SK-N-SH (cell line): ENCODE measurements at regions not wholly inside any gene's neighbourhood (a gene's known extent, or its start where the extent isn't known, plus 50 kb on each side); places are given as distances from the start of the nearest gene placed in this dataset.

Experiments
- CTCF ChIA-PET: fragments of 300-600, 350-600 bp; formaldehyde crosslinking; extraction: SDS; loops from one replicate; lab custom pipeline; 2021; lab: Yijun Ruan, JAX
- POLR2A ChIA-PET: fragments of 350-600 bp; sonication (Branson Sonifier 250); formaldehyde crosslinking; extraction: SDS; loops from one replicate; lab custom pipeline; 2020; ENCODE audit warnings: antibody characterized with exemption, inconsistent platforms; lab: Yijun Ruan, JAX
- DNase-seq: peaks from one replicate; pipeline ENCODE4 v3.0.0; 2012
- H2AFZ ChIP-seq: fragments of 200-600 bp; sonication (generic); 2 replicates; pipeline ENCODE4 v1.8.1; 2016; ENCODE audit warnings: antibody characterized with exemption, mild to moderate bottlenecking, low read depth
- H3F3A ChIP-seq: fragments of 200-600 bp; sonication (generic); replicated peaks from 2 replicates; pipeline ENCODE3; 2016; ENCODE audit warnings: antibody characterized with exemption, mild to moderate bottlenecking; ENCODE audit not compliant: insufficient read depth
- H3K27ac ChIP-seq, 2 experiments: fragments of 200-500 bp in 1 of 2; fragments of 200-600 bp in 1 of 2; sonication (Bioruptor generic) in 1 of 2; sonication (generic), shearing (Covaris generic) in 1 of 2; 2 replicates each; pipeline versions ENCODE4 v1.5.1 to v1.6.1; 2014 to 2016; ENCODE audit warnings: low read depth in 2 of 2, inconsistent platforms in 1 of 2, low read length in 1 of 2, mild to moderate bottlenecking in 1 of 2, mixed read lengths in 1 of 2
- H3K27me3 ChIP-seq: fragments of 200-600 bp; sonication (generic), shearing (Covaris generic); 2 replicates; pipeline ENCODE4 v1.6.1; 2016; ENCODE audit warnings: mixed run types; ENCODE audit not compliant: insufficient read depth
- H3K36me3 ChIP-seq, 2 experiments: fragments of 200-500 bp in 1 of 2; fragments of 200-600 bp in 1 of 2; sonication (Bioruptor generic) in 1 of 2; sonication (generic) in 1 of 2; replicated peaks in 1 of 2; 2 replicates each; pipeline versions ENCODE3 to v1.5.1; 2014 to 2016; ENCODE audit warnings: low read length in 1 of 2, mild to moderate bottlenecking in 1 of 2; ENCODE audit not compliant: insufficient read depth in 2 of 2, control insufficient read depth in 1 of 2
- H3K4me1 ChIP-seq, 2 experiments: fragments of 200-500 bp in 1 of 2; fragments of 200-600 bp in 1 of 2; sonication (Bioruptor generic) in 1 of 2; sonication (generic), shearing (Covaris generic) in 1 of 2; 2 replicates each; pipeline versions ENCODE4 v1.5.1 to v1.6.1; 2014 to 2016; ENCODE audit warnings: low read depth in 1 of 2, low read length in 1 of 2, mixed run types in 1 of 2; ENCODE audit not compliant: insufficient read depth in 2 of 2, control insufficient read depth in 1 of 2
- H3K4me2 ChIP-seq: fragments of 200-600 bp; sonication (generic), shearing (Covaris generic); 2 replicates; pipeline ENCODE4 v1.6.1; 2017; ENCODE audit warnings: mixed run types
- H3K4me3 ChIP-seq, 2 experiments: fragments of 200-500 bp in 1 of 2; fragments of 200-600 bp in 1 of 2; sonication (Bioruptor generic) in 1 of 2; sonication (generic), shearing (Covaris generic) in 1 of 2; 2 replicates each; pipeline versions ENCODE4 v1.5.1 to v1.8.1; 2014 to 2016; ENCODE audit warnings: low read depth in 2 of 2, inconsistent platforms in 1 of 2, low read length in 1 of 2, mild to moderate bottlenecking in 1 of 2, mixed read lengths in 1 of 2, moderate library complexity in 1 of 2
- H3K79me2 ChIP-seq: fragments of 200-600 bp; sonication (generic); 2 replicates; pipeline ENCODE4 v1.8.1; 2017; ENCODE audit warnings: mild to moderate bottlenecking; ENCODE audit not compliant: insufficient read depth
- H3K9ac ChIP-seq: fragments of 200-600 bp; sonication (generic); 2 replicates; pipeline ENCODE4 v1.6.1; 2017; ENCODE audit warnings: mixed run types
- H3K9me2 ChIP-seq: fragments of 200-600 bp; sonication (generic); 2 replicates; pipeline ENCODE4 v1.6.1; 2017; ENCODE audit warnings: mixed run types
- H3K9me3 ChIP-seq: fragments of 200-600 bp; sonication (generic); 2 replicates; pipeline ENCODE4 v1.6.1; 2017; ENCODE audit warnings: mixed run types, mild to moderate bottlenecking, moderate library complexity
- H4K20me1 ChIP-seq: fragments of 200-600 bp; sonication (generic); 2 replicates; pipeline ENCODE4 v1.6.1; 2017; ENCODE audit warnings: mild to moderate bottlenecking, mixed run types; ENCODE audit not compliant: insufficient read depth
- CHD2 ChIP-seq: fragments of 150-350 bp; IDR thresholded peaks from 2 replicates; pipeline ENCODE4 v1.6.1; 2018; ENCODE audit warnings: low read length; ENCODE audit not compliant: partially characterized antibody
- ELF1 ChIP-seq: IDR thresholded peaks from 2 replicates; pipeline ENCODE4 v1.4.0; 2012
- EP300 ChIP-seq, 2 experiments: IDR thresholded peaks; 2 replicates each; pipeline versions ENCODE4 v1.4.0 to v1.6.1; 2012; ENCODE audit warnings: borderline replicate concordance in 1 of 2, low read depth in 1 of 2, low read length in 1 of 2
- FOXM1 ChIP-seq: IDR thresholded peaks from 2 replicates; pipeline ENCODE4 v1.4.0; 2012; ENCODE audit warnings: low read depth, mild to moderate bottlenecking
- GATA2 ChIP-seq: sonication (generic); formaldehyde crosslinking; IDR thresholded peaks from 2 replicates; pipeline ENCODE4 v1.5.0; 2020; ENCODE audit warnings: mild to moderate bottlenecking, missing genetic modification reagents
- IRF3 ChIP-seq: fragments of 150-350 bp; IDR thresholded peaks from 2 replicates; pipeline ENCODE4 v1.6.1; 2016; ENCODE audit warnings: mild to moderate bottlenecking, low read depth, low read length
- JUND ChIP-seq: IDR thresholded peaks from 2 replicates; pipeline ENCODE4 v1.4.0; 2012
- NRF1 ChIP-seq: IDR thresholded peaks from 2 replicates; pipeline ENCODE4 v1.6.1; 2012; ENCODE audit warnings: low read depth, mild to moderate bottlenecking, low read length
- RAD21 ChIP-seq: IDR thresholded peaks from 2 replicates; pipeline ENCODE4 v1.6.1; 2012; ENCODE audit warnings: mild to moderate bottlenecking, low read length
- RXRA ChIP-seq: IDR thresholded peaks from 2 replicates; pipeline ENCODE4 v1.4.0; 2012; ENCODE audit warnings: low read depth, mild to moderate bottlenecking, borderline replicate concordance
- SMC3 ChIP-seq: IDR thresholded peaks from 2 replicates; pipeline ENCODE4 v1.6.1; 2012; ENCODE audit warnings: low read depth, low read length, improper control_type of control experiment
- TAF1 ChIP-seq: IDR thresholded peaks from 2 replicates; pipeline ENCODE4 v1.6.1; 2012; ENCODE audit warnings: low read depth, mild to moderate bottlenecking, low read length, moderate library complexity, borderline replicate concordance
- WGBS: methylation state at CpG from one replicate; pipeline ENCODE4 v1.1.6; 2017; ENCODE audit warnings: low lambda C conversion rate; 5-methylcytosine and 5-hydroxymethylcytosine counted together
- TF ChIP-seq, protein P1 (sequence below): IDR thresholded peaks from 2 replicates; pipeline ENCODE4 v1.4.0; 2012; ENCODE audit warnings: low read depth, borderline replicate concordance
- TF ChIP-seq, protein P2 (sequence below): fragments of 200-600 bp; sonication (generic); IDR thresholded peaks from 2 replicates; pipeline ENCODE4 v1.6.1; 2017; ENCODE audit warnings: antibody characterized with exemption, mild to moderate bottlenecking, moderate library complexity
- TF ChIP-seq, protein P3 (sequence below): IDR thresholded peaks from 2 replicates; pipeline ENCODE4; 2012

GRCh38 chr6:137271245-137272183 lies 52.3 kb upstream of the IFNGR1 start:
- H3K4me2 ChIP-seq = no peak overlapping the region
- no peaks in the 10 kb centered on the region for H3K9me2 ChIP-seq
- no peaks in the 10 kb centered on the region; the same call in 1 of the 2 replicates for H3K27me3 ChIP-seq
- no peak overlapping the region for H3K9ac ChIP-seq
- peak; percentile 30 for DNase-seq
- TF ChIP-seq, protein P1, sequence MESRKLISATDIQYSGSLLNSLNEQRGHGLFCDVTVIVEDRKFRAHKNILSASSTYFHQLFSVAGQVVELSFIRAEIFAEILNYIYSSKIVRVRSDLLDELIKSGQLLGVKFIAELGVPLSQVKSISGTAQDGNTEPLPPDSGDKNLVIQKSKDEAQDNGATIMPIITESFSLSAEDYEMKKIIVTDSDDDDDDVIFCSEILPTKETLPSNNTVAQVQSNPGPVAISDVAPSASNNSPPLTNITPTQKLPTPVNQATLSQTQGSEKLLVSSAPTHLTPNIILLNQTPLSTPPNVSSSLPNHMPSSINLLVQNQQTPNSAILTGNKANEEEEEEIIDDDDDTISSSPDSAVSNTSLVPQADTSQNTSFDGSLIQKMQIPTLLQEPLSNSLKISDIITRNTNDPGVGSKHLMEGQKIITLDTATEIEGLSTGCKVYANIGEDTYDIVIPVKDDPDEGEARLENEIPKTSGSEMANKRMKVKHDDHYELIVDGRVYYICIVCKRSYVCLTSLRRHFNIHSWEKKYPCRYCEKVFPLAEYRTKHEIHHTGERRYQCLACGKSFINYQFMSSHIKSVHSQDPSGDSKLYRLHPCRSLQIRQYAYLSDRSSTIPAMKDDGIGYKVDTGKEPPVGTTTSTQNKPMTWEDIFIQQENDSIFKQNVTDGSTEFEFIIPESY = no peak
- TF ChIP-seq CHD2 (no peak), IRF3 (no peak), RAD21 (peak; percentile 86), SMC3 (peak; percentile 64), EP300 (IDR thresholded peaks at IDR 0.05; ENCODE audit: borderline replicate concordance in 1 of 2, low read depth in 1 of 2, low read length in 1 of 2) (no peak)
- TF ChIP-seq, protein P2, sequence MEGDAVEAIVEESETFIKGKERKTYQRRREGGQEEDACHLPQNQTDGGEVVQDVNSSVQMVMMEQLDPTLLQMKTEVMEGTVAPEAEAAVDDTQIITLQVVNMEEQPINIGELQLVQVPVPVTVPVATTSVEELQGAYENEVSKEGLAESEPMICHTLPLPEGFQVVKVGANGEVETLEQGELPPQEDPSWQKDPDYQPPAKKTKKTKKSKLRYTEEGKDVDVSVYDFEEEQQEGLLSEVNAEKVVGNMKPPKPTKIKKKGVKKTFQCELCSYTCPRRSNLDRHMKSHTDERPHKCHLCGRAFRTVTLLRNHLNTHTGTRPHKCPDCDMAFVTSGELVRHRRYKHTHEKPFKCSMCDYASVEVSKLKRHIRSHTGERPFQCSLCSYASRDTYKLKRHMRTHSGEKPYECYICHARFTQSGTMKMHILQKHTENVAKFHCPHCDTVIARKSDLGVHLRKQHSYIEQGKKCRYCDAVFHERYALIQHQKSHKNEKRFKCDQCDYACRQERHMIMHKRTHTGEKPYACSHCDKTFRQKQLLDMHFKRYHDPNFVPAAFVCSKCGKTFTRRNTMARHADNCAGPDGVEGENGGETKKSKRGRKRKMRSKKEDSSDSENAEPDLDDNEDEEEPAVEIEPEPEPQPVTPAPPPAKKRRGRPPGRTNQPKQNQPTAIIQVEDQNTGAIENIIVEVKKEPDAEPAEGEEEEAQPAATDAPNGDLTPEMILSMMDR = peak; percentile 82
- TF ChIP-seq, all 33 proteins: peak for 3
- no peak overlapping the region for H2AFZ ChIP-seq
- ChIA-PET POLR2A (no interaction called here), CTCF (interaction anchor here (0.6 to 3.2 kb wide), 31 partner anchors 9 to 1110 kb away, joined by 3 to 27 read pairs (median 5); no protein-coding TSS in a partner anchor)
- no peaks in the 10 kb centered on the region for H3K4me1 ChIP-seq
- peak overlapping the region in 1 of 2 experiments; percentile 34; a peak in 1 of 4 replicates for H3K4me3 ChIP-seq
- H3K9me3 ChIP-seq = no peaks in the 10 kb centered on the region
- no peaks in the 10 kb centered on the region for H3K79me2 ChIP-seq
- H3K27ac ChIP-seq = no peak overlapping the region
- H3F3A ChIP-seq = no peaks in the 10 kb centered on the region
- 8% methylated on average over 5 of the region's 5 CpGs for WGBS
- no peaks in the 10 kb centered on the region for H4K20me1 ChIP-seq
- no peaks in the 10 kb centered on the region for H3K36me3 ChIP-seq

- Histone ChIP-seq H4K20me1 (no peaks in the 10 kb centered on the region), H3K27ac (no peak overlapping the region), H3K9me2 (no peaks in the 10 kb centered on the region), H3K27me3 (no peaks in the 10 kb centered on the region; the same call in 1 of the 2 replicates), H2AFZ (no peak overlapping the region), H3K4me1 (no peaks in the 10 kb centered on the region; a peak in 1 of 4 replicates), H3K9me3 (no peaks in the 10 kb centered on the region), H3K4me2 (no peak overlapping the region), H3K79me2 (no peaks in the 10 kb centered on the region), H3K9ac (no peak overlapping the region), H3K36me3 (no peaks in the 10 kb centered on the region), H3F3A (no peaks in the 10 kb centered on the region), H3K4me3 (no peak overlapping the region)
- WGBS = 18% methylated on average over 3 of the region's 3 CpGs
- no peak for TF ChIP-seq GATA2 (CRISPR knock-in tag)
- no peak for TF ChIP-seq IRF3
- no peak for TF ChIP-seq FOXM1
- TF ChIP-seq CHD2 = no peak
- no peak for TF ChIP-seq RXRA
- TF ChIP-seq, protein P1 = no peak
- TF ChIP-seq ELF1 = no peak
- no peak for TF ChIP-seq JUND
- no peak for TF ChIP-seq NRF1
- TF ChIP-seq TAF1 = no peak
- TF ChIP-seq, protein P3, sequence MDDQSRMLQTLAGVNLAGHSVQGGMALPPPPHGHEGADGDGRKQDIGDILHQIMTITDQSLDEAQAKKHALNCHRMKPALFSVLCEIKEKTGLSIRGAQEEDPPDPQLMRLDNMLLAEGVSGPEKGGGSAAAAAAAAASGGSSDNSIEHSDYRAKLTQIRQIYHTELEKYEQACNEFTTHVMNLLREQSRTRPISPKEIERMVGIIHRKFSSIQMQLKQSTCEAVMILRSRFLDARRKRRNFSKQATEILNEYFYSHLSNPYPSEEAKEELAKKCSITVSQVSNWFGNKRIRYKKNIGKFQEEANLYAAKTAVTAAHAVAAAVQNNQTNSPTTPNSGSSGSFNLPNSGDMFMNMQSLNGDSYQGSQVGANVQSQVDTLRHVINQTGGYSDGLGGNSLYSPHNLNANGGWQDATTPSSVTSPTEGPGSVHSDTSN = no peak
- POLR2A ChIA-PET = no interaction called here
- CTCF ChIA-PET = interaction anchor here (1.0 to 3.2 kb wide), 4 partner anchors 44 to 184 kb away, joined by 3 to 27 read pairs (median 5); no protein-coding TSS in a partner anchor
- DNase-seq = no peak
Measured at GRCh38 chr6:137269803-137270202, 50.6 kb upstream of the IFNGR1 start.
